ENCODE measurements at regions not wholly inside any gene's neighbourhood (a gene's known extent, or its start where the extent isn't known, plus 50 kb on each side); places are given as distances from the start of the nearest gene placed in this dataset.

DNA sequence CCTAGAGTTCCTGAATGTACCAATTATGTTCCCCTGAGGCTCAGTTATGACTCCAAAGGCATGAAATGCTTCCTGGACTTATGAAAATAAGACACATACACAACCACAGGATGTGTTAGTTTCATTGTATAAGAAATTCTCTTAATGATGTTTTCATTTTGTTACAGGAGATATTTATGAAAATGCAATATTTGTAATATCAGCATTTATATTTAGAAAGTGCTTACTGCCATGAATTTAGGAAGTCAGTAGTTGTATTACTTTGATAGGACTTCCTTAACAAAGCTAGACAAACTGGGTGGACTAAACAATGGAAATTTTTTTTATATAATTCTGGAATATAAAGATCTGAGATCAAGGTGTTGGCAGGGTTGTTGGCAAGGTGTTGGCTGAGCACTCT is 572.1 kb upstream of the IGFBP7 start:
- H3K4me3 ChIP-seq (ENCODE audit: low read depth, low read length): no peak overlapping the region
- TF ChIP-seq, protein P1, sequence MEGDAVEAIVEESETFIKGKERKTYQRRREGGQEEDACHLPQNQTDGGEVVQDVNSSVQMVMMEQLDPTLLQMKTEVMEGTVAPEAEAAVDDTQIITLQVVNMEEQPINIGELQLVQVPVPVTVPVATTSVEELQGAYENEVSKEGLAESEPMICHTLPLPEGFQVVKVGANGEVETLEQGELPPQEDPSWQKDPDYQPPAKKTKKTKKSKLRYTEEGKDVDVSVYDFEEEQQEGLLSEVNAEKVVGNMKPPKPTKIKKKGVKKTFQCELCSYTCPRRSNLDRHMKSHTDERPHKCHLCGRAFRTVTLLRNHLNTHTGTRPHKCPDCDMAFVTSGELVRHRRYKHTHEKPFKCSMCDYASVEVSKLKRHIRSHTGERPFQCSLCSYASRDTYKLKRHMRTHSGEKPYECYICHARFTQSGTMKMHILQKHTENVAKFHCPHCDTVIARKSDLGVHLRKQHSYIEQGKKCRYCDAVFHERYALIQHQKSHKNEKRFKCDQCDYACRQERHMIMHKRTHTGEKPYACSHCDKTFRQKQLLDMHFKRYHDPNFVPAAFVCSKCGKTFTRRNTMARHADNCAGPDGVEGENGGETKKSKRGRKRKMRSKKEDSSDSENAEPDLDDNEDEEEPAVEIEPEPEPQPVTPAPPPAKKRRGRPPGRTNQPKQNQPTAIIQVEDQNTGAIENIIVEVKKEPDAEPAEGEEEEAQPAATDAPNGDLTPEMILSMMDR (IDR thresholded peaks at IDR 0.05; ENCODE audit: low read depth, low read length): no peak

DNA sequence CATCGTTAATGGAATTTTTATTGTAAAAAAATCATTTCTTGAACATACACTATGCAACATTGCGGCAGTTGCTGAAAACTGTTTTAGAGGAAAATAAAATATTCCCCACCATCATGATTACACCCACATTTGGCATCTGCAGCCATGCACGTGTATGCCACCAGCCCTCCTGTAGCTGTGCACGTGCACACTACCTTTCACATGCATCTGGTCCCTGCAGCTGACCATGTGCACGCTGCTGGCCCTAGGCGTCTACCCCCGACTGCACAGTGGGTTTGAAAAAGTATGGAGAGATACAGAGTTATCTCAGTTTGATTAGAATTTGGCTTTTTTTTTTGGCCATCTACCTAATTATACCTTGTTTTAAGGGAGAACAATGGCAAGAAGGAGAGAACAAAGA is 569.8 kb upstream of the IGFBP7 start:
- H3K4me3 ChIP-seq (ENCODE audit: low read depth, low read length): no peak overlapping the region
- TF ChIP-seq, protein P1 (IDR thresholded peaks at IDR 0.05; ENCODE audit: low read depth, low read length): no peak

GRCh38 chr4:57676394-57676793 is 566.2 kb upstream of the IGFBP7 start:
- TF ChIP-seq, protein P1 (IDR thresholded peaks at IDR 0.05; ENCODE audit: low read depth, low read length): no peak
- no peak overlapping the region for H3K4me3 ChIP-seq (ENCODE audit: low read depth, low read length)

DNA sequence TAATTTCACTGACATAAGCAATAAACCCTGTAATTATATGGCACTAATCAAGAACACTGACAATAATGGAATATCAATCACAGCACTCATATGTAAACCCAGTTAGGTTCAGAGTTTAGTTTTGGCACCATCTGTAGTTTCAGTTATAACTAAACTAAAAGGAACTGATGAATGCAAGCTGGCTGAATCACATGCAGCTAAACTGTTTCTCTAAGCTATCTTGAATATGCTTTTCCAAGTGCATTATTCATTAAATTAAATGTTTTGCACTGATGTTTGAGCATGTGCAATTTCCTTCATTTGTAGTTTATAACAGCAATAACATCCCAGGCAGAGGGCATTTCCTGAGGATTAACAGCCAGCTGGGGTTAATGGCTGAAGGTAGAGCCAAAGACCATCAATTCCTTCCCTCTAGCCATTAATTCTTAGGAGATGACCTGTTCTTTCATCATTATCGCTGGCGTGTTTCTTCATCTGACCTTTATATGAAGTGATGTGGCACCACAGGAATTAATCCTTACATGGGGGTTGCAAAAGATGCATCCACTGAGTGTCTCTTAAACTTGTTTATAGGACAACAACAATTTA is 562.8 kb upstream of the IGFBP7 start:
- H3K4me3 ChIP-seq (ENCODE audit: low read depth, low read length): no peak overlapping the region
- TF ChIP-seq, protein P1 (IDR thresholded peaks at IDR 0.05; ENCODE audit: low read depth, low read length): no peak

- TF ChIP-seq, protein P1 (IDR thresholded peaks at IDR 0.05; ENCODE audit: low read depth, low read length): no peak
Measured at GRCh38 chr4:57668621-57669020, 558.4 kb upstream of the IGFBP7 start.

DNA sequence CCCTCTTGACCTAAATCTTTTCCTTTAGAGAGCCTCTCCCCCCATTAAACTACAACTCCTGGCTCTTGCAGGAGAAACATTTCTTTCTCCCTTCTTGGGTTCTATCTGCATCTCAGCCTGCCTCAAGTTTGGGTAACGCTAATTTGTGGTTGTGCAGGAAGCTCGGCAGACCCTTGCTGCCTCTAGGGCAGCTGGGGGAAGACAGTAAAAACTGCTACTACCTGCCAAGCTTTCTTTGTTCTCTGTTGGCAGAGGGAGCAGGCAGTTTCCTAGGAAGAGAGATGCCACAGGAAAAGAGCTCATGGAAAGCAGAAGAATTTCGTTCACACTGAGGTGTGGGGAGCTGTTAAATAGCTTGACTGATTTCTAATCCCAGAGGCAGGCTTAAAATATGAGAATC is 555.6 kb upstream of the IGFBP7 start:
- TF ChIP-seq, protein P1 (IDR thresholded peaks at IDR 0.05; ENCODE audit: low read depth, low read length): no peak
- no peak overlapping the region for H3K4me3 ChIP-seq (ENCODE audit: low read depth, low read length)

More at GRCh38 chr4:57668621-57669020, 558.4 kb upstream of the IGFBP7 start:
- no peak overlapping the region for H3K4me3 ChIP-seq (ENCODE audit: low read depth, low read length)

- H3K4me3 ChIP-seq (ENCODE audit: low read depth, low read length): no peak overlapping the region
- TF ChIP-seq, protein P1 (IDR thresholded peaks at IDR 0.05; ENCODE audit: low read depth, low read length): no peak
Measured at GRCh38 chr4:57661517-57662090, 551.4 kb upstream of the IGFBP7 start.

All from WI38 (cell line).